Neural cell (in vitro differentiated cells): ENCODE measurements at regions not wholly inside any gene's neighbourhood (a gene's known extent, or its start where the extent isn't known, plus 50 kb on each side); places are given as distances from the start of the nearest gene placed in this dataset.

Source experiments
- H2AFZ ChIP-seq: fragments of 200-600, 300-800 bp; sonication (generic), shearing (Covaris generic); 2 replicates; pipeline ENCODE4 v1.6.0; 2014; ENCODE audit warnings: low read depth, mild to moderate bottlenecking, antibody characterized with exemption, low read length, moderate library complexity
- H3F3A ChIP-seq: fragments of 200-600 bp; shearing (Covaris generic); 2 replicates; pipeline ENCODE4 v1.6.1; 2016; ENCODE audit warnings: mild to moderate bottlenecking, moderate library complexity, mixed read lengths, antibody characterized with exemption, low read length; ENCODE audit not compliant: insufficient read depth, poor library complexity, severe bottlenecking
- H3K27ac ChIP-seq: fragments of 200-600, 300-800 bp; sonication (generic), shearing (Covaris generic); 2 replicates; pipeline ENCODE4 v1.5.1; 2014; ENCODE audit warnings: mild to moderate bottlenecking, low read length, moderate library complexity
- H3K27me3 ChIP-seq: fragments of 300-800, 200-600 bp; sonication (generic), shearing (Covaris generic); 2 replicates; pipeline ENCODE4 v1.6.0; 2014; ENCODE audit warnings: mild to moderate bottlenecking, low read depth, low read length, moderate library complexity; ENCODE audit not compliant: insufficient read depth
- H3K36me3 ChIP-seq: fragments of 300-800, 200-600 bp; sonication (generic), shearing (Covaris generic); 2 replicates; pipeline ENCODE4 v1.5.1; 2014; ENCODE audit warnings: mild to moderate bottlenecking, antibody characterized with exemption, low read length, moderate library complexity; ENCODE audit not compliant: insufficient read depth
- H3K4me2 ChIP-seq: fragments of 300-800, 200-600 bp; sonication (generic), shearing (Covaris generic); 2 replicates; pipeline ENCODE4 v1.6.0; 2014; ENCODE audit warnings: mild to moderate bottlenecking, low read length
- H3K4me3 ChIP-seq: fragments of 300-800, 200-600 bp; sonication (generic), shearing (Covaris generic); 2 replicates; pipeline ENCODE4 v1.5.1; 2014; ENCODE audit warnings: mild to moderate bottlenecking, low read length, moderate library complexity
- H3K79me2 ChIP-seq: fragments of 200-600 bp; shearing (Covaris generic); replicated peaks from 2 replicates; pipeline ENCODE4 v1.6.0; 2014; ENCODE audit warnings: mild to moderate bottlenecking, low read length, moderate library complexity; ENCODE audit not compliant: insufficient read depth
- H3K9ac ChIP-seq: fragments of 300-800, 200-600 bp; sonication (generic), shearing (Covaris generic); 2 replicates; pipeline ENCODE4 v1.6.1; 2016; ENCODE audit warnings: mild to moderate bottlenecking, low read length, mixed read lengths
- H3K9me2 ChIP-seq: fragments of 200-600 bp; shearing (Covaris generic); 2 replicates; pipeline ENCODE4 v1.6.1; 2016; ENCODE audit warnings: mild to moderate bottlenecking, low read length, mixed read lengths; ENCODE audit not compliant: insufficient read depth
- H3K9me3 ChIP-seq: fragments of 200-600, 300-800 bp; sonication (generic), shearing (Covaris generic); 2 replicates; pipeline ENCODE4 v1.6.1; 2016; ENCODE audit warnings: mild to moderate bottlenecking, mixed run types, low read length, moderate library complexity, mixed read lengths
- H4K20me1 ChIP-seq: fragments of 200-600 bp; shearing (Covaris generic); 2 replicates; pipeline ENCODE4 v1.6.1; 2016; ENCODE audit warnings: mild to moderate bottlenecking, mixed run types; ENCODE audit not compliant: insufficient read depth
- EP300 ChIP-seq: fragments of 450-650 bp; conservative IDR thresholded peaks from 2 replicates; pipeline ENCODE4 v1.6.1; 2014; ENCODE audit warnings: antibody characterized with exemption, mild to moderate bottlenecking, moderate library complexity; ENCODE audit not compliant: poor library complexity, severe bottlenecking
- EZH2 ChIP-seq: fragments of 200-600, 300-800 bp; shearing (Covaris generic), sonication (generic); IDR thresholded peaks from 2 replicates; pipeline ENCODE4 v1.6.1; 2014; ENCODE audit warnings: antibody characterized with exemption, low read length, borderline replicate concordance, mild to moderate bottlenecking; ENCODE audit not compliant: insufficient read depth, poor library complexity, severe bottlenecking
- MXI1 ChIP-seq: fragments of 450-650 bp; conservative IDR thresholded peaks from 2 replicates; pipeline ENCODE4 v1.6.1; 2014; ENCODE audit warnings: antibody characterized with exemption, mild to moderate bottlenecking; ENCODE audit not compliant: poor library complexity, severe bottlenecking
- POLR2AphosphoS5 ChIP-seq: IDR thresholded peaks from 2 replicates; pipeline ENCODE4 v1.6.1; 2012
- RAD21 ChIP-seq: fragments of 450-650 bp; conservative IDR thresholded peaks from 2 replicates; pipeline ENCODE4 v1.6.1; 2014; ENCODE audit warnings: antibody characterized with exemption, mild to moderate bottlenecking, moderate library complexity
- SMC3 ChIP-seq: fragments of 450-650 bp; conservative IDR thresholded peaks from 2 replicates; pipeline ENCODE4 v1.6.1; 2014; ENCODE audit warnings: antibody characterized with exemption, mild to moderate bottlenecking, moderate library complexity; ENCODE audit not compliant: poor library complexity
- TAF1 ChIP-seq: IDR thresholded peaks from 2 replicates; pipeline ENCODE4 v1.6.1; 2012; ENCODE audit warnings: low read depth
- TF ChIP-seq, protein P1 (sequence below): fragments of 450-650 bp; IDR thresholded peaks from 2 replicates; pipeline ENCODE4 v1.5.1; 2014; ENCODE audit warnings: antibody characterized with exemption, mild to moderate bottlenecking, moderate library complexity; ENCODE audit not compliant: poor library complexity, severe bottlenecking
- TF ChIP-seq, protein P2 (sequence below): IDR thresholded peaks from 2 replicates; pipeline ENCODE4 v1.6.1; 2012; ENCODE audit warnings: borderline replicate concordance

DNA sequence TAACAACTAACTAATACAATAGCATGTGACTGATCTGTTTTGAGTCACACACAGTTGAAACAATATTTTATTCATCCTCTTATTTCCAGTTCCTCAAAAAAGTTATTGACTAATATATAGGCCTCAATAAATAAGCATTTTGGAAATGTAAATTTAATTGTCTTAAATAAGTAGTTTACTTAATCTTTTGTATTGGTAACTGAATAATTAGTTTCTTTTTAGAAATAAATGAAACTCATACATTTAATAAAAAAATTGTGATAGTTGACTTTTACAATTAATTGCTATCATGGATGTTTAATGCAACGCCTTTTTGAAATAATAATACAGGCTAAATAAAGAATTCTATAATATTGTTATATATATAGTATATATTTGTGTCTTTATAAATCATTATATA, 500.8 kb upstream of the PCDH20 start:
- Histone ChIP-seq H3K27me3 (no peaks in the 10 kb centered on the region), H3K9me2 (no peaks in the 10 kb centered on the region), H3K9ac (no peak overlapping the region), H3K79me2 (no peaks in the 10 kb centered on the region), H3F3A (no peaks in the 10 kb centered on the region), H3K4me3 (no peak overlapping the region), H4K20me1 (no peaks in the 10 kb centered on the region), H3K36me3 (no peaks in the 10 kb centered on the region), H2AFZ (no peak overlapping the region), H3K9me3 (no peaks in the 10 kb centered on the region), H3K27ac (no peak overlapping the region), H3K4me2 (no peak overlapping the region)
- TF ChIP-seq, protein P1, sequence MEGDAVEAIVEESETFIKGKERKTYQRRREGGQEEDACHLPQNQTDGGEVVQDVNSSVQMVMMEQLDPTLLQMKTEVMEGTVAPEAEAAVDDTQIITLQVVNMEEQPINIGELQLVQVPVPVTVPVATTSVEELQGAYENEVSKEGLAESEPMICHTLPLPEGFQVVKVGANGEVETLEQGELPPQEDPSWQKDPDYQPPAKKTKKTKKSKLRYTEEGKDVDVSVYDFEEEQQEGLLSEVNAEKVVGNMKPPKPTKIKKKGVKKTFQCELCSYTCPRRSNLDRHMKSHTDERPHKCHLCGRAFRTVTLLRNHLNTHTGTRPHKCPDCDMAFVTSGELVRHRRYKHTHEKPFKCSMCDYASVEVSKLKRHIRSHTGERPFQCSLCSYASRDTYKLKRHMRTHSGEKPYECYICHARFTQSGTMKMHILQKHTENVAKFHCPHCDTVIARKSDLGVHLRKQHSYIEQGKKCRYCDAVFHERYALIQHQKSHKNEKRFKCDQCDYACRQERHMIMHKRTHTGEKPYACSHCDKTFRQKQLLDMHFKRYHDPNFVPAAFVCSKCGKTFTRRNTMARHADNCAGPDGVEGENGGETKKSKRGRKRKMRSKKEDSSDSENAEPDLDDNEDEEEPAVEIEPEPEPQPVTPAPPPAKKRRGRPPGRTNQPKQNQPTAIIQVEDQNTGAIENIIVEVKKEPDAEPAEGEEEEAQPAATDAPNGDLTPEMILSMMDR, result no peak
- TF ChIP-seq TAF1 (no peak), MXI1 (no peak)

DNA sequence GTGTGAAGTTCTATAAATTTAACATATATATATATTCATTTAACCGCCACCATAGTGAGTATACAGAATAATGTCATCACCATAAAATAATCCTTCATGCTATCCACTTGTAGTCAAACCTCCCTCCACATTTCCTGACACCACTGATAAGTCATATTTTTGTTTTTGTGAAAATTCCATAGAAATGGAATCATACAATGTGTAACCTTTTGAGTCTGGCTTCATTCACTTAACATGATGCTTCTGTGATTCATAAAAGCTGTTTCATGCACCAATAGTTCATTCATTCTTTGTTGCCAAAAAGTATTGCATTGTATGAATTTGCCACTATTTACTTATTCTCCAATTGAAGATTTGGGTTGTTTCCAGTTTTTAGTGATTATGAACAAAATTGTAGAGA, 497.5 kb upstream of the PCDH20 start:
- Histone ChIP-seq H3K36me3 (no peaks in the 10 kb centered on the region), H3K4me3 (no peak overlapping the region), H3K9ac (no peak overlapping the region), H3K9me2 (no peaks in the 10 kb centered on the region), H3K27ac (no peak overlapping the region), H3K9me3 (no peaks in the 10 kb centered on the region), H2AFZ (no peak overlapping the region), H3K27me3 (no peaks in the 10 kb centered on the region), H4K20me1 (no peaks in the 10 kb centered on the region), H3K79me2 (no peaks in the 10 kb centered on the region), H3K4me2 (no peak overlapping the region), H3F3A (no peaks in the 10 kb centered on the region)
- TF ChIP-seq EZH2, result no peak
- no peak for TF ChIP-seq MXI1
- no peak for TF ChIP-seq POLR2AphosphoS5
- TF ChIP-seq RAD21, result no peak
- TF ChIP-seq TAF1, result no peak
- TF ChIP-seq SMC3, result no peak
- TF ChIP-seq, protein P1, result no peak
- TF ChIP-seq EP300, result no peak
- TF ChIP-seq, protein P2, sequence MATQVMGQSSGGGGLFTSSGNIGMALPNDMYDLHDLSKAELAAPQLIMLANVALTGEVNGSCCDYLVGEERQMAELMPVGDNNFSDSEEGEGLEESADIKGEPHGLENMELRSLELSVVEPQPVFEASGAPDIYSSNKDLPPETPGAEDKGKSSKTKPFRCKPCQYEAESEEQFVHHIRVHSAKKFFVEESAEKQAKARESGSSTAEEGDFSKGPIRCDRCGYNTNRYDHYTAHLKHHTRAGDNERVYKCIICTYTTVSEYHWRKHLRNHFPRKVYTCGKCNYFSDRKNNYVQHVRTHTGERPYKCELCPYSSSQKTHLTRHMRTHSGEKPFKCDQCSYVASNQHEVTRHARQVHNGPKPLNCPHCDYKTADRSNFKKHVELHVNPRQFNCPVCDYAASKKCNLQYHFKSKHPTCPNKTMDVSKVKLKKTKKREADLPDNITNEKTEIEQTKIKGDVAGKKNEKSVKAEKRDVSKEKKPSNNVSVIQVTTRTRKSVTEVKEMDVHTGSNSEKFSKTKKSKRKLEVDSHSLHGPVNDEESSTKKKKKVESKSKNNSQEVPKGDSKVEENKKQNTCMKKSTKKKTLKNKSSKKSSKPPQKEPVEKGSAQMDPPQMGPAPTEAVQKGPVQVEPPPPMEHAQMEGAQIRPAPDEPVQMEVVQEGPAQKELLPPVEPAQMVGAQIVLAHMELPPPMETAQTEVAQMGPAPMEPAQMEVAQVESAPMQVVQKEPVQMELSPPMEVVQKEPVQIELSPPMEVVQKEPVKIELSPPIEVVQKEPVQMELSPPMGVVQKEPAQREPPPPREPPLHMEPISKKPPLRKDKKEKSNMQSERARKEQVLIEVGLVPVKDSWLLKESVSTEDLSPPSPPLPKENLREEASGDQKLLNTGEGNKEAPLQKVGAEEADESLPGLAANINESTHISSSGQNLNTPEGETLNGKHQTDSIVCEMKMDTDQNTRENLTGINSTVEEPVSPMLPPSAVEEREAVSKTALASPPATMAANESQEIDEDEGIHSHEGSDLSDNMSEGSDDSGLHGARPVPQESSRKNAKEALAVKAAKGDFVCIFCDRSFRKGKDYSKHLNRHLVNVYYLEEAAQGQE, result no peak
